GM10248 (cell line): ENCODE measurements at regions not wholly inside any gene's neighbourhood (a gene's known extent, or its start where the extent isn't known, plus 50 kb on each side); places are given as distances from the start of the nearest gene placed in this dataset.

Experiments
- CTCF ChIA-PET: fragments of 300-600 bp; sonication (Branson Sonifier 250); formaldehyde crosslinking; extraction: SDS; loops from one replicate; lab custom pipeline; 2021; ENCODE audit warnings: antibody characterized with exemption; lab: Yijun Ruan, JAX
- POLR2A ChIA-PET: fragments of 350-650 bp; sonication (Branson Sonifier 250); formaldehyde crosslinking; extraction: SDS; loops from one replicate; lab custom pipeline; 2020; ENCODE audit warnings: antibody characterized with exemption; lab: Yijun Ruan, JAX
- DNase-seq: peaks from one replicate; pipeline ENCODE4 v3.0.0; 2012; ENCODE audit errors: extremely low spot score
- TF ChIP-seq, protein P1 (sequence below): IDR thresholded peaks from 2 replicates; pipeline ENCODE4 v1.5.1; 2012; ENCODE audit warnings: mild to moderate bottlenecking, low read depth; ENCODE audit errors: extremely low read depth, missing control alignments, control extremely low read depth

DNA sequence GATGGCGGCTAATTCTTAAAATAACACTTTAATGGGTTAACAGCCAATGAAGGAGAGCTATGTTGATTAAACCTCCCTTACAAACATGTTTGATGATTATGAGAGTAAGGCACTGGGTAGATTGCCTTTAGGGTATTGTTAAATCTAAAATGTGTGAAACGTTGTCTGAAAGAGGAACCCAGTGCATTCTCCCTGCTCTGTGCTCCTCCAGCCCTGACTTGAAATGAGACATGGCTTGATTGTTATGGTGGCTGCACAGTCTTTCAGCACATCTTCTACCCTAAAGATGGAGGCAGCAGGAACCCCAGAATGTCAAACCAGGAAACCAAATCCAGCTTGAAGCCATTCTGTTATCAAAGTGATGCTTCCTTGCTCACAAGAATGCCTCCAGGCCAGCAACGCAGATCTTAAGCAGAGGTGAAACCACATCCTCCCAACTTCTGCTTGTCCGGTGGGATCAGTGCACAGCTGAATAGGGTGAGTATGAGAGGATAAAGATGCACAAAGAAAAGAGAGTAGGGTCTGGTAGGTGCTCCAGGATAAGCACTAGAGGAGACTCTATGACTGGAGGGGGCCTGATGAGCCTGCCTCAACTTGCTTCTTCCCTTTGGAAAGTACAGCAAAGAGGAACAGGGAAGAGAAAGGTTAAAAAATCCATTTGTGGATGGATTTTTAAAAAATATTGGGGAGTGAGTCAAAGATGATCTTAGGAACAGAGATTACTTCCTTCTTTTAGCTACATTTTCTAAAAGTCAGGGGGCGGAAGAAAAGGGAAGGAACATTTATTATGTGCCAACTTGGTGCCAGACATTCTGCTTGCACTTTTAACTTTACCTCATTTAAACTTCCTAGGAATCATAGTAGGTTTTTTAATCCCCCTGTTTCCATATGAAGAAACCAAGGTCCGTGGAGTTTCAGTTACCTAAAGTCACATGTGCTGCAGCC lies 523.0 kb downstream of the TXNL1 start:
- CTCF ChIA-PET, result no interaction called here
- TF ChIP-seq, protein P1, sequence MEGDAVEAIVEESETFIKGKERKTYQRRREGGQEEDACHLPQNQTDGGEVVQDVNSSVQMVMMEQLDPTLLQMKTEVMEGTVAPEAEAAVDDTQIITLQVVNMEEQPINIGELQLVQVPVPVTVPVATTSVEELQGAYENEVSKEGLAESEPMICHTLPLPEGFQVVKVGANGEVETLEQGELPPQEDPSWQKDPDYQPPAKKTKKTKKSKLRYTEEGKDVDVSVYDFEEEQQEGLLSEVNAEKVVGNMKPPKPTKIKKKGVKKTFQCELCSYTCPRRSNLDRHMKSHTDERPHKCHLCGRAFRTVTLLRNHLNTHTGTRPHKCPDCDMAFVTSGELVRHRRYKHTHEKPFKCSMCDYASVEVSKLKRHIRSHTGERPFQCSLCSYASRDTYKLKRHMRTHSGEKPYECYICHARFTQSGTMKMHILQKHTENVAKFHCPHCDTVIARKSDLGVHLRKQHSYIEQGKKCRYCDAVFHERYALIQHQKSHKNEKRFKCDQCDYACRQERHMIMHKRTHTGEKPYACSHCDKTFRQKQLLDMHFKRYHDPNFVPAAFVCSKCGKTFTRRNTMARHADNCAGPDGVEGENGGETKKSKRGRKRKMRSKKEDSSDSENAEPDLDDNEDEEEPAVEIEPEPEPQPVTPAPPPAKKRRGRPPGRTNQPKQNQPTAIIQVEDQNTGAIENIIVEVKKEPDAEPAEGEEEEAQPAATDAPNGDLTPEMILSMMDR, result no peak
- POLR2A ChIA-PET, result no interaction called here
- DNase-seq, result no peak

DNA sequence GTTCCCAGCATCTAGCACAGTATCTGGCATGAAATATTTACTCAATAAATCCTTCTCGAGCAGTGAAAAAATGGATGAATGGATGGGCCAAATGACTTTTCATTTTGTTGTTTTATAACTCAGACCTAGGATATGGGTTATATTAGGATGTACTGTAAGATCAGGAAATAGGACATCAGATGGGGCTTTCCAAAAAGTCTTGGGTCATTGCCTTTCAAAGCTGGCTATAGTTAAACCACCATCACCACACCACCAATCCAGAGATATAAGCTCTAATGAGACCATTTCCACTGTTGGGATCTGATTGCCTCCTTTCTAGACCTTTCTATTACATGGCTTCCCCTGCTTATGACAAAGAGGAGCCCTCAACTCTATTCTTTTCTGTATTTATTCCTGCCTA lies 525.0 kb upstream of the TCF4 start:
- no peak for DNase-seq
- TF ChIP-seq, protein P1, result no peak
- POLR2A ChIA-PET, result no interaction called here
- CTCF ChIA-PET, result no interaction called here

DNA sequence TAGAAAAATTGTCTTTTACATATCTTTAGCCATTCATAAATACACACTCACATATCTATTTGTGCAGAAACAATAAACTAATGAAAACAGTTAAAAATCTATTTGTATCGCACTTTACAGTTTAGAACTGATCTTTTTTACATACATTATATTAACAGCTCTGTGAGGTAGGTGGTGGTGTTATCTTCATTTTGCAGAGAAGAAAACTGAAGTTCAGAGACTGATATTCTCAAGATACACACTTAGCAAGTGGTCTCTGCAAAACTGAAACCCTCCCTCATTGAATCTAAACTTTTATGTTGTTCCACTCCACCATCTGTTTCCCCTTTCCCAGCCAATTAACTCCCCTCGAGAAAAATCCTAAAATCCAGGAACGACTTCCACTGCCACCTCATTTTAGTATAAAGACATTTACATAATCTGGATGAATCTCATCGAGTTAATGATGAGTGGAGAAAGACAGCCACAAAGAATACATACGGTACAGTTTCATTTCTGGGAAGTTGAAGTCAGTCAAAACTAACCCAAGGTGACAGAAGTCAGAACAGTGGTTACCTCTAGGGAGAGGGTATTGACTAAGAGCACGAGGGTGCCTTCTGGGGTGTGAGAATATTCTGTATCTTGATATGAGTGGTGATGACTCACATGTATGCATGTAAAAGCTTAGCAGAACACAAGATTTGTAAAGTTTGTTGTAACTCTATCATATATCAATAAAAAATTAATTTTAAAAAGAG lies 524.2 kb upstream of the TCF4 start:
- ChIA-PET CTCF (no interaction called here), POLR2A (no interaction called here)
- DNase-seq, result peak; percentile 17
- TF ChIP-seq, protein P1, result no peak

DNA sequence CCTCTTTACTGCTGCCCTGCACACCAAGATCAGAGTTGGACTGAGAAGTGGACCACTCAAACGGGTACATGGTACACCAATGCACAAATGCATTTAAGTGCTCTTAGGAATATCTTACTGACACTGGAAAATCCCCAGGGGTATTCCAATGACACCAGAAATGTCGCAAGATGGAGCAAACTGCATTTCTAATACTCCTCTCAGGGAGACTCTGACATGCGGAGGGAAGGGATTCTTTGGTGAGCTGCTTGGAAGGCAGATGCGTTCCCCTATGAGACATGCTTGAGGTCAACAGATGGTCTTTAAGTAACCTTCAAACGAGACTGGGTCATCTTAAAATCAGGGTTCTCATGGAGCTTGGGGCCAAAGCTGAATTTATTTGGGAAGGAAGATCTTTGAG lies 521.8 kb upstream of the TCF4 start:
- ChIA-PET POLR2A (no interaction called here), CTCF (interaction anchor here (1.0 kb wide), 1 partner anchor 9 kb away, joined by 4 read pairs; no protein-coding TSS in a partner anchor)
- DNase-seq, result no peak
- TF ChIP-seq, protein P1, result no peak

DNA sequence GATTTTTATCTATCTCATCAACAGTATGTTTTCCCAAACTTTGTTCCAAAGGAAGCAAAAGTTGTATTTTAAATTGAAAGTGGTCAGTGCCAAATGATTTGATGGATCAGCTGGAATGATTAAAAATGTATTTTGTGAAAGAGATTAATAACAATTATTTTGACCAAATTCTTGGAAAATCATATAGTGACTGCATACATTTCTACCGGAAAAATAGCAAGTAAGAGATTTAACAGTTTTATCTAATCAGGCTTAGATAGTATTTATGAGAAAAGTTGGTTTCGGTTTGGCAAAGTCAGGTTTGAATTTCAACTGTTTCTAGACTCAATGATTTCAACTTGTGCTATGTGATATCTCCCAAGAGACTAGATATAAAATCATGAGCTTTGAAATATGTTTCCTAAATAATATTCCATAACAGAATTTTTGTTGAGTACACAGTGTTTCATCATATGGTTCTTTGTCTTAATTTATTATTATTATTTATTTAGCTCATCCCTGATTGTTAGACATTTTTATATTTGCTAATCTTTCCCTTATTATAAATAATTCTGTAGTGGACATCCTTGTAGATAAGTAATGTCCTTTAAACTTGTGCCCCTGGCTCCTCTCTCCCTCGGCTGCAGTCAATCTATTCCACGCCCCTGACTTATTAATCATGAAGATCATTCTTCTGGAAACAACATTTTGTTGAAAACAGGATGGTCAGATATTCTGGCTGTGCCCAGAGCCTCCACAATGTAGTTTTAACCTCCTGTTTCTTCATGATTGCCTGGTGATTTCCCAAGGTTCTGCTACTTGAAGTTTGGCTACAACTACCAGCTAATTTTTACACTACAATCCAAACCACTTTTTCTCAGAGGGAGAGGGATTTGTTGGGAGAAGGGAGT lies 520.7 kb upstream of the TCF4 start:
- no peak for DNase-seq
- ChIA-PET POLR2A (no interaction called here), CTCF (interaction anchor here (0.8 to 2.2 kb wide), 4 partner anchors 10 to 18 kb away, joined by 3 to 7 read pairs (median 4); no protein-coding TSS in a partner anchor)
- TF ChIP-seq, protein P1, result no peak
